Activated CD8-positive, alpha-beta T cell treated with anti-CD3 and anti-CD28 coated beads for 36 hours (primary cell): ENCODE measurements at regions not wholly inside any gene's neighbourhood (a gene's known extent, or its start where the extent isn't known, plus 50 kb on each side); places are given as distances from the start of the nearest gene placed in this dataset.

Experiments used
- ATAC-seq: fragments of 200-7000 bp; cut with Tn5 transposase; one replicate; pipeline ENCODE4 v1.10.0; 2021; ENCODE audit warnings: mild to moderate bottlenecking, moderate library complexity
- CTCF ChIA-PET: fragments of 350-600 bp; sonication (Branson Sonifier 250); formaldehyde crosslinking; loops from one replicate; lab custom pipeline; 2021; ENCODE audit warnings: antibody characterized with exemption; lab: Charles Lee
- POLR2A ChIA-PET: fragments of 350-600 bp; sonication (Branson Sonifier 250); formaldehyde crosslinking; loops from one replicate; lab custom pipeline; 2021; ENCODE audit warnings: antibody characterized with exemption; lab: Charles Lee
- DNase-seq: peaks from one replicate; pipeline ENCODE4 v3.0.0-alpha.2; 2020
- H3K27ac Mint-ChIP-seq: one replicate; pipeline ENCODE4 v1.8.0; 2021; ENCODE audit warnings: mild to moderate bottlenecking, mixed read lengths
- H3K27me3 Mint-ChIP-seq: one replicate; pipeline ENCODE4 v1.8.0; 2021; ENCODE audit warnings: mixed read lengths
- H3K36me3 Mint-ChIP-seq: one replicate; pipeline ENCODE4 v1.8.0; 2021; ENCODE audit warnings: low read depth, mixed read lengths
- H3K4me1 Mint-ChIP-seq: one replicate; pipeline ENCODE4 v1.8.0; 2021; ENCODE audit warnings: low read depth, mixed read lengths
- H3K4me3 Mint-ChIP-seq: one replicate; pipeline ENCODE4 v1.8.0; 2021; ENCODE audit warnings: mild to moderate bottlenecking, moderate library complexity, mixed read lengths
- H3K9me3 Mint-ChIP-seq: one replicate; pipeline ENCODE4 v1.8.0; 2021; ENCODE audit warnings: mixed read lengths
- CTCF ChIP-seq: fragments of 200-600 bp; IDR thresholded peaks from one replicate; pipeline ENCODE4 v1.8.0; 2022; ENCODE audit warnings: antibody characterized with exemption, mild to moderate bottlenecking
- intact Hi-C: fragments of 100-400 bp; cut with micrococcal nuclease; formaldehyde crosslinking; loops from one replicate; pipeline ENCODE4 v1.10.0; 2022

DNA sequence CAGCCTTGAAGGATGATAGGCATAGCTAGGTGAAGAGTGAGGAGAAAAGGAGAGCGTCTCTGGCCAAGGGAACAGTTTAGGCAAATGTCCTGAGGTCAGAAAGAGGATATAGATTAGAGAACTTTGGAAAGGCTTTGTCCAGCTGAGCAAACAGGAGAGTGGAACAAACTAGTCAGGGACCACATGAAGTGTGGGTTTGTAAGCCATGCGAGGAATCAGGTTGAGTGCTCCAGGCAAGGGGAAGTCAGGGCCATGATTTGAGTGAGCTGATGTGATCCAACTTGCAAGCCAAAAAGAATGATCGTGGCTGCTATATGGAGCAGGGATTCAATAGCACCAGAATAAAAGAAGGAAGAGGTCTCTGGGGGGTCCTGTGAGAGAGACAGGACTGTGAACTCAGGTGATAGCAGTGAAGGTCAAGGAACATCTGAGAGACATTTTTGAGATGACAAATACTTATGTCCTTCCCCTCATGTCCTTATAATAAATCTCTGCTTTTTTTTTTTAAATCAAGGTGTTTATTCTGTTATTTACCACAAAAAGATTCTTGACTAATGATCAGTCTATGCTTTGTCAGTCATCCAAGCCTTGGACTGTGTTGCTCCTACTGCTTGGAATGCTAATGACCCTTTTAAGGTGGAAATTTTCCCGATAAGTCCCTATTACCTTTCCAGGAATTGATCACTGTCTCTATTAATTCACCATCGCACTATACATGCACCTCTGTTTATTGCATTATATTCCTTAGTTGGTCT, 472.6 kb downstream of the TXNL1 start:
- POLR2A ChIA-PET = no interaction called here
- intact Hi-C loops = no loop called here
- no peak for ATAC-seq

DNA sequence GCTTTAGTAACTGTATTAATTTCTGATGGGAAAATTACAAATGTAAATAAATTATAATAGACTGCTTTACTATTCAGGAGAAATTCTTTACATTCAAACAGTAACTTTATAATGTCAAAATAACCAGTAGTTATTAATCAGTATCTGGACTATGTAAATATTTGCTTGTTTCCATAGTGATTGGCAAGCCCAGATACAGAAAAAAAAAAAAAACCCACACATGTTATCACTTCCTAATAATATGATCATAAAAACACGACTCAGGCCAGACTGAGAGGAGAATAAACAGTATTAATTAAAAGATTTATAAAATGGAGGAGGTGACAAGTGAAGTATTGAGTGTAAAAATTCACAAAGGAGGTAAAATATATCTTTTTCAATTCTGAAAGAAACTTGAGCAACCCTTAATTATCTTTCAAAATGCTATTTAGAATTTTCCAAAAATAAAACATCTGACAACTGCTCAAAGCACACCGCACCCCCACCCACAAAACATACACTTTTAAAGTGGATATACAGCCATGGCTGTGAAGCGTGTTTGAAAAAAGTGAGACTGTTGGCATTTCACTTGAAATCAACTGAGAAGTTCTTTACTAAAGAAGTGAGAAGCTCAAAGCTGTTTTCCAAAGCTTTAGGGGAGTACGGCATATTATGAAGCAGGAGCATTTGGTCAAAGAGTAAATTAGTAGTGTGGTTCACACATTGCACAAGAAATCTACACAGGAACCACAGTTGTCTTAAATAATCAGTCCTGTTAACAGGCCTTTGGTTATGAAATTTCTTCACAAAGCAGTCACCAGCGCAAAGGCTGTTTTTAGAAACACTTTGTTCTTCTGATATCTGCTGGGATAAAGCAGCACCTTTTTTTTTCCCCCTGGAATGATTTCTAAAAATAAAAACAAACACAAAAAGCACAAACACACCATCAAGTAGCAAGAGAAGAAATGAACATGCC, 475.8 kb downstream of the TXNL1 start:
- Mint-ChIP-seq H3K36me3 (no peaks in the 10 kb centered on the region), H3K4me1 (no peaks in the 10 kb centered on the region), H3K27me3 (no peaks in the 10 kb centered on the region), H3K4me3 (no peak overlapping the region), H3K9me3 (no peaks in the 10 kb centered on the region), H3K27ac (no peak overlapping the region)
- ATAC-seq (no peak), DNase-seq (no peak)
- intact Hi-C loops = no loop called here
- ChIA-PET POLR2A (no interaction called here), CTCF (no interaction called here)
- no peak for TF ChIP-seq CTCF

More for the DNA sequence above, 472.6 kb downstream of the TXNL1 start:
- no peaks in the 10 kb centered on the region for H3K36me3 Mint-ChIP-seq
- DNase-seq = no peak
- no peak overlapping the region for H3K27ac Mint-ChIP-seq
- H3K9me3 Mint-ChIP-seq = peaks cover 3% of the 10 kb centered on the region
- TF ChIP-seq CTCF = no peak
- H3K27me3 Mint-ChIP-seq = no peaks in the 10 kb centered on the region
- H3K4me3 Mint-ChIP-seq = no peak overlapping the region
- CTCF ChIA-PET = no interaction called here
- no peaks in the 10 kb centered on the region for H3K4me1 Mint-ChIP-seq

GRCh38 chr18:56161566-56162260, 476.7 kb downstream of the TXNL1 start:
- no peaks in the 10 kb centered on the region for H3K36me3 Mint-ChIP-seq
- TF ChIP-seq CTCF = no peak
- no peaks in the 10 kb centered on the region for H3K9me3 Mint-ChIP-seq
- DNase-seq (no peak), ATAC-seq (no peak)
- no peaks in the 10 kb centered on the region for H3K4me1 Mint-ChIP-seq
- no peaks in the 10 kb centered on the region for H3K27me3 Mint-ChIP-seq
- H3K27ac Mint-ChIP-seq = no peak overlapping the region
- ChIA-PET CTCF (no interaction called here), POLR2A (no interaction called here)
- intact Hi-C loops = no loop called here
- no peak overlapping the region for H3K4me3 Mint-ChIP-seq

DNA sequence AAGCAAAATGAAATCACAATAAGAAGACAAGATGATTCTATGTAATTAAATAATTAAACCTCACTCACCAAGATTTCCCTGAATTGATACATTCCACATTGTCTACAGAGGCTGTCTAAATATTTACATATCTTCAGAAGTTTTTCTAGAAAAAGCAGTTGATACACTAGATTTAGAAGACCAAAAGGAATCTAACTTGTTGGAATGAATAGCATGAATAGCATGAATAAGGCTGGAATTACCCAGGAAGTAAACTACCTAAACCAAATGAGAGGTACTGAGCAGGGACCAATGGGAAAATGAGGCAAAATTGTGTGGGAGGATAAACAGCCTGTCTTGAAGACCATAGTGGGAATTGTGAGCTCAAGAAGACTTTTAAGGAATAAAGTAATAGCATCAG, 479.7 kb downstream of the TXNL1 start:
- ChIA-PET POLR2A (no interaction called here), CTCF (no interaction called here)
- Mint-ChIP-seq H3K36me3 (no peaks in the 10 kb centered on the region), H3K4me3 (no peak overlapping the region), H3K4me1 (no peaks in the 10 kb centered on the region), H3K27me3 (no peaks in the 10 kb centered on the region), H3K9me3 (no peaks in the 10 kb centered on the region), H3K27ac (no peak overlapping the region)
- no peak for TF ChIP-seq CTCF
- ATAC-seq = no peak
- DNase-seq = no peak
- intact Hi-C loops = no loop called here
